ENCODE measurements at regions not wholly inside any gene's neighbourhood (a gene's known extent, or its start where the extent isn't known, plus 50 kb on each side); places are given as distances from the start of the nearest gene placed in this dataset.

DNA sequence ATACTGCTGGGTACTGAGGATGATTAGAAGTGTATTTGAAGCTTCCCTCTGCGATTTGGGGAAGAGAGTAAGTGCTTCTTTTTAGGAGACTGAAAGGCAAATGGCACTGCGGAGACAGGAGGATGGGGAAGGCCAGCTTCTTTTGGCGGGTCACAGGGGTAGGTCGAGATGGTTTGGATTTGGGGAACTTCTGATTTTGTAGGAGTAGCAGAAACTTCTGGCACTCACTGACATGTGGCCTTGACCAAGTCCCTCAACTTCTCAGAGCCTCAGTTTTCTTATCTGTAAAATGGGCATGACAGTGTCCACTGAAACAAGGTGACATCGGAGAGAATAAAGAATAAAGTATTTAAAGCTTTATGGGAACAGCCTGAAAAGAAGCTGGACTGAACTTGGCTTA lies 59.8 kb upstream of the WDR11 start (continued):
- TF ChIP-seq, protein P1, sequence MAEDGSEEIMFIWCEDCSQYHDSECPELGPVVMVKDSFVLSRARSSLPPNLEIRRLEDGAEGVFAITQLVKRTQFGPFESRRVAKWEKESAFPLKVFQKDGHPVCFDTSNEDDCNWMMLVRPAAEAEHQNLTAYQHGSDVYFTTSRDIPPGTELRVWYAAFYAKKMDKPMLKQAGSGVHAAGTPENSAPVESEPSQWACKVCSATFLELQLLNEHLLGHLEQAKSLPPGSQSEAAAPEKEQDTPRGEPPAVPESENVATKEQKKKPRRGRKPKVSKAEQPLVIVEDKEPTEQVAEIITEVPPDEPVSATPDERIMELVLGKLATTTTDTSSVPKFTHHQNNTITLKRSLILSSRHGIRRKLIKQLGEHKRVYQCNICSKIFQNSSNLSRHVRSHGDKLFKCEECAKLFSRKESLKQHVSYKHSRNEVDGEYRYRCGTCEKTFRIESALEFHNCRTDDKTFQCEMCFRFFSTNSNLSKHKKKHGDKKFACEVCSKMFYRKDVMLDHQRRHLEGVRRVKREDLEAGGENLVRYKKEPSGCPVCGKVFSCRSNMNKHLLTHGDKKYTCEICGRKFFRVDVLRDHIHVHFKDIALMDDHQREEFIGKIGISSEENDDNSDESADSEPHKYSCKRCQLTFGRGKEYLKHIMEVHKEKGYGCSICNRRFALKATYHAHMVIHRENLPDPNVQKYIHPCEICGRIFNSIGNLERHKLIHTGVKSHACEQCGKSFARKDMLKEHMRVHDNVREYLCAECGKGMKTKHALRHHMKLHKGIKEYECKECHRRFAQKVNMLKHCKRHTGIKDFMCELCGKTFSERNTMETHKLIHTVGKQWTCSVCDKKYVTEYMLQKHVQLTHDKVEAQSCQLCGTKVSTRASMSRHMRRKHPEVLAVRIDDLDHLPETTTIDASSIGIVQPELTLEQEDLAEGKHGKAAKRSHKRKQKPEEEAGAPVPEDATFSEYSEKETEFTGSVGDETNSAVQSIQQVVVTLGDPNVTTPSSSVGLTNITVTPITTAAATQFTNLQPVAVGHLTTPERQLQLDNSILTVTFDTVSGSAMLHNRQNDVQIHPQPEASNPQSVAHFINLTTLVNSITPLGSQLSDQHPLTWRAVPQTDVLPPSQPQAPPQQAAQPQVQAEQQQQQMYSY (CRISPR knock-in tag; IDR thresholded peaks at IDR 0.05) = no peak
- TF ChIP-seq CREM (IDR thresholded peaks at IDR 0.05; ENCODE audit: low read depth) = no peak
- no peak for TF ChIP-seq BHLHE40 (IDR thresholded peaks at IDR 0.05; ENCODE audit: borderline replicate concordance in 1 of 2, low read depth in 2 of 2, low read length in 1 of 2)
- no peak for TF ChIP-seq JUND (IDR thresholded peaks at IDR 0.05; ENCODE audit: low read depth, low read length)
- no peak for TF ChIP-seq ASH2L (IDR thresholded peaks at IDR 0.05; ENCODE audit: borderline replicate concordance, low read depth)
- no peak for TF ChIP-seq EZH2 (IDR thresholded peaks at IDR 0.05; ENCODE audit: borderline replicate concordance, control insufficient read depth, low read depth, low read length)

DNA sequence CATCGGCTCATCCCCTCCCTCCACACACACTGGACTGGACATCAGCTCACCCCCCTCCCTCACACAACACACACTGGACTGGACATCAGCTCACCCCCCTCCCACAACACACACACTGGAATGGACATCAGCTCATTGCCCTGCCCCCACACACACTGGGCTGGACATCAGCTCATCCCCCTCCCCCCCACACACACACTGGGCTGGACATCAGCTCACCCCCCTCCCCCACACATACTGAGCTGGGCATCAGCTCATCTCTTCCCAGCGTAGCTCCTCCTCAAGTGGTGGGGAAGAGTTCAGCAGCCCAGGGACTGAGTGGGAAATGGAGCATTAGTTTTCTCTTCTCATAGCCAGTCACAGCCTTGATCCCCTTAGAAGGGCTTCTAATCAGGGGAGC lies 58.1 kb upstream of the WDR11 start:
- ChIA-PET POLR2A (no interaction called here), CTCF (interaction anchor here (0.7 kb wide), 1 partner anchor 32 kb away, joined by 3 read pairs; no protein-coding TSS in a partner anchor), RAD21 (ENCODE audit: unreplicated experiment) (no interaction called here), SMC1A (ENCODE audit: uncharacterized antibody, unreplicated experiment) (no interaction called here)
- DNase-seq (ENCODE audit: low read depth, low spot score) (no peak), FAIRE-seq (no peak), ATAC-seq (no peak)
- H2AFZ ChIP-seq (ENCODE audit: control insufficient read depth, low read depth, low read length) = no peak overlapping the region
- TF ChIP-seq CBX5 (IDR thresholded peaks at IDR 0.05; ENCODE audit: low read depth) (no peak), PAX5 (IDR thresholded peaks at IDR 0.05; ENCODE audit: borderline replicate concordance, low read depth, low read length) (no peak)
- H3K27me3 ChIP-seq (replicated peaks in 1 of 2; ENCODE audit: control insufficient read depth in 2 of 2, insufficient read depth in 2 of 2, low read length in 1 of 2) = no peaks in the 10 kb centered on the region
- no peaks in the 10 kb centered on the region for H3K36me3 ChIP-seq (ENCODE audit: control insufficient read depth in 2 of 2, insufficient read depth in 2 of 2, low read length in 1 of 2)
- 0% methylated on average over 1 of the region's 2 CpGs for WGBS (ENCODE audit: insufficient coverage, insufficient replicate concordance, low lambda C conversion rate, missing lambda C conversion rate)
- H3K27ac ChIP-seq (ENCODE audit: control insufficient read depth, insufficient read depth) = no peak overlapping the region
- no TSS peak for BruUV-seq (replicated peaks)
- no peaks in the 10 kb centered on the region for H4K20me1 ChIP-seq (ENCODE audit: control insufficient read depth, insufficient read depth)
- in situ Hi-C loops (cut with MboI) (no loop called here), intact Hi-C loops (cut with micrococcal nuclease; ENCODE audit: unreplicated experiment) (no loop called here)
- no peaks in the 10 kb centered on the region for H3K4me1 ChIP-seq (ENCODE audit: control insufficient read depth, insufficient read depth, low read length)
- no peaks in the 10 kb centered on the region for H3K79me2 ChIP-seq (ENCODE audit: control insufficient read depth, insufficient read depth, low read length)
- H3K4me3 ChIP-seq = no peak overlapping the region
- H3K4me2 ChIP-seq (ENCODE audit: control insufficient read depth, insufficient read depth) = no peak overlapping the region
- H3K9me3 ChIP-seq (replicated peaks; ENCODE audit: control insufficient read depth, insufficient read depth, low read length) = no peaks in the 10 kb centered on the region
- H3K9ac ChIP-seq (ENCODE audit: control insufficient read depth, insufficient read depth, low read length) = no peak overlapping the region

Measured in GM12878 (cell line).